OCI-LY1 (cell line): ENCODE measurements at regions not wholly inside any gene's neighbourhood (a gene's known extent, or its start where the extent isn't known, plus 50 kb on each side); places are given as distances from the start of the nearest gene placed in this dataset.
A peak's percentile ranks its signal among the peaks of the same experiment; 100 is the strongest.

Source experiments
- H2AFZ ChIP-seq: fragments of 200-600 bp; sonication (generic), shearing (Covaris generic); 2 replicates; pipeline ENCODE4 v1.6.0; 2014; ENCODE audit warnings: antibody characterized with exemption, mild to moderate bottlenecking, low read length
- H3F3A ChIP-seq: fragments of 200-600 bp; sonication (generic), shearing (Covaris generic); 2 replicates; pipeline ENCODE4 v1.6.0; 2014; ENCODE audit warnings: mild to moderate bottlenecking, antibody characterized with exemption, low read length, moderate library complexity; ENCODE audit not compliant: insufficient read depth
- H3K27ac ChIP-seq: fragments of 200-600 bp; sonication (generic); 2 replicates; pipeline ENCODE4 v1.5.1; 2014; ENCODE audit warnings: low read length, mixed run types, mild to moderate bottlenecking, low read depth; ENCODE audit not compliant: poor library complexity, severe bottlenecking
- H3K27me3 ChIP-seq: fragments of 200-600 bp; sonication (generic); 2 replicates; pipeline ENCODE4 v1.6.0; 2014; ENCODE audit warnings: antibody characterized with exemption, mild to moderate bottlenecking, low read length, moderate library complexity; ENCODE audit not compliant: insufficient read depth
- H3K36me3 ChIP-seq: fragments of 200-600 bp; sonication (generic); 2 replicates; pipeline ENCODE4 v1.6.1; 2014; ENCODE audit warnings: mild to moderate bottlenecking, antibody characterized with exemption, low read length, moderate library complexity, mixed read lengths; ENCODE audit not compliant: insufficient read depth
- H3K4me1 ChIP-seq: fragments of 200-600 bp; sonication (generic); 2 replicates; pipeline ENCODE4 v1.5.1; 2014; ENCODE audit warnings: mild to moderate bottlenecking, low read length, moderate library complexity; ENCODE audit not compliant: insufficient read depth, severe bottlenecking
- H3K4me2 ChIP-seq: fragments of 200-600 bp; sonication (generic), shearing (Covaris generic); 2 replicates; pipeline ENCODE4 v1.6.1; 2014; ENCODE audit warnings: low read length
- H3K4me3 ChIP-seq: fragments of 200-600 bp; sonication (generic); 2 replicates; pipeline ENCODE4 v1.5.1; 2014; ENCODE audit warnings: low read length, low read depth, mild to moderate bottlenecking, mixed read lengths; ENCODE audit not compliant: poor library complexity, severe bottlenecking
- H3K79me2 ChIP-seq: fragments of 200-600 bp; shearing (Covaris generic); 2 replicates; pipeline ENCODE4 v1.6.1; 2016; ENCODE audit warnings: mixed run types, low read length, mixed read lengths; ENCODE audit not compliant: insufficient read depth
- H3K9ac ChIP-seq: fragments of 200-600 bp; sonication (generic), shearing (Covaris generic); 2 replicates; pipeline ENCODE4 v1.6.1; 2014; ENCODE audit warnings: mild to moderate bottlenecking, low read length, mixed read lengths
- H3K9me2 ChIP-seq: fragments of 200-600 bp; sonication (generic), shearing (Covaris generic); 2 replicates; pipeline ENCODE4 v1.6.1; 2014; ENCODE audit warnings: low read depth, mild to moderate bottlenecking, low read length, mixed read lengths
- H3K9me3 ChIP-seq: fragments of 200-600 bp; shearing (Covaris generic); 2 replicates; pipeline ENCODE4 v1.6.1; 2014; ENCODE audit warnings: low read length, mixed read lengths
- H4K20me1 ChIP-seq: fragments of 200-600 bp; sonication (generic), shearing (Covaris generic); 2 replicates; pipeline ENCODE4 v1.6.0; 2016; ENCODE audit warnings: mild to moderate bottlenecking, low read length; ENCODE audit not compliant: insufficient read depth
- EZH2 ChIP-seq: fragments of 200-600 bp; sonication (generic), shearing (Covaris generic); IDR thresholded peaks from 2 replicates; pipeline ENCODE4 v1.8.0; 2017; ENCODE audit warnings: borderline replicate concordance, mixed run types, mild to moderate bottlenecking, antibody characterized with exemption, low read length, moderate library complexity, mixed read lengths
- TF ChIP-seq, protein P1 (sequence below): fragments of 200-600 bp; sonication (generic), shearing (Covaris generic); IDR thresholded peaks from 2 replicates; pipeline ENCODE4 v1.5.1; 2017; ENCODE audit warnings: mild to moderate bottlenecking, antibody characterized with exemption, low read length, moderate library complexity, mixed read lengths

DNA sequence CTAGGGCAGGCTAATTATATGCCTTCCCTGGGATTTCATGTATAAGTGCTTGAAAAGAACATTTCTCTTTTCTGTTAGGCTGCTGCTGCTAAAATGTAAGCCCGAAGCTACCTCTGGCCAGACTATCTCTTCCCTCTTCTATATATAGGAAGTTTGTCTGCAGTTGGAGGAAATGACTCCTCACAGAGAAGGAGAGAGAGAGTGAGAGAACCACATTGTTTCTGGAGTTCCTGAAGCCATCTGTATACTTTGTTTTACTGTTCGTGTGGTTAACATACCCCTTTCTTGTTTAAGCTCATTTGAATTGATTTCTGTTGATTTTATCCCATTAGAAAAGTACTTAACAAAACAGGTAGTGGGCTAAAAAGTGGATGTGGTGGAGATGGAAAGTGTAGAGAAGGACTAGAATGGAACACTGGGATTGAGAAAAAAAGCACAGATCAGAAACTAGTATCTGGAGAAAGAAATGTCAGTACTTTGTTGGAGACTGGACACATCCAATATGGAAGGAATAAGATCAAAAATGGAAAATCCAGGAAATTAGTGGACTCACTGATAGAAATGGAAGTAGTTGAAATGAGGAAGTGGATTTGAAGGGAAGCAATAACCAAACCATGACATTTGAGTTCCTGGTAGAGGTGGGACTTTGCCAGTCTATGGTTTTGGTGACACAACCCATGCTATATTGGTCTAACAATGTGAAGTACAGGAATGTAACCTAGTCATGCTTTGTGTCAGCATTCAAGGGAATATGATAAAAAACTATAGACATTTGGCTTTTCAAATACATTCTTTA, 112.6 kb downstream of the TMA16 start:
- Histone ChIP-seq H3K9me2 (no peaks in the 10 kb centered on the region), H3K27ac (peak overlapping the region; percentile 26), H3K9me3 (no peaks in the 10 kb centered on the region), H3K4me2 (no peak overlapping the region; the same call in 1 of the 2 replicates), H3K36me3 (no peaks in the 10 kb centered on the region), H3K9ac (no peak overlapping the region), H3K79me2 (no peaks in the 10 kb centered on the region), H3F3A (no peaks in the 10 kb centered on the region), H3K4me3 (no peak overlapping the region), H2AFZ (no peak overlapping the region), H3K27me3 (no peaks in the 10 kb centered on the region), H3K4me1 (peaks cover 84% of the 10 kb centered on the region), H4K20me1 (no peaks in the 10 kb centered on the region)
- TF ChIP-seq, protein P1, sequence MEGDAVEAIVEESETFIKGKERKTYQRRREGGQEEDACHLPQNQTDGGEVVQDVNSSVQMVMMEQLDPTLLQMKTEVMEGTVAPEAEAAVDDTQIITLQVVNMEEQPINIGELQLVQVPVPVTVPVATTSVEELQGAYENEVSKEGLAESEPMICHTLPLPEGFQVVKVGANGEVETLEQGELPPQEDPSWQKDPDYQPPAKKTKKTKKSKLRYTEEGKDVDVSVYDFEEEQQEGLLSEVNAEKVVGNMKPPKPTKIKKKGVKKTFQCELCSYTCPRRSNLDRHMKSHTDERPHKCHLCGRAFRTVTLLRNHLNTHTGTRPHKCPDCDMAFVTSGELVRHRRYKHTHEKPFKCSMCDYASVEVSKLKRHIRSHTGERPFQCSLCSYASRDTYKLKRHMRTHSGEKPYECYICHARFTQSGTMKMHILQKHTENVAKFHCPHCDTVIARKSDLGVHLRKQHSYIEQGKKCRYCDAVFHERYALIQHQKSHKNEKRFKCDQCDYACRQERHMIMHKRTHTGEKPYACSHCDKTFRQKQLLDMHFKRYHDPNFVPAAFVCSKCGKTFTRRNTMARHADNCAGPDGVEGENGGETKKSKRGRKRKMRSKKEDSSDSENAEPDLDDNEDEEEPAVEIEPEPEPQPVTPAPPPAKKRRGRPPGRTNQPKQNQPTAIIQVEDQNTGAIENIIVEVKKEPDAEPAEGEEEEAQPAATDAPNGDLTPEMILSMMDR, result no peak
- TF ChIP-seq EZH2, result no peak

- Histone ChIP-seq H3K27me3 (no peaks in the 10 kb centered on the region), H3K4me3 (no peak overlapping the region), H3K4me2 (no peak overlapping the region), H3K27ac (peak overlapping the region; percentile 12), H4K20me1 (no peaks in the 10 kb centered on the region), H3K9me3 (no peaks in the 10 kb centered on the region), H3K79me2 (no peaks in the 10 kb centered on the region), H2AFZ (no peak overlapping the region), H3K9me2 (no peaks in the 10 kb centered on the region), H3K36me3 (no peaks in the 10 kb centered on the region), H3F3A (no peaks in the 10 kb centered on the region), H3K4me1 (peaks cover 84% of the 10 kb centered on the region), H3K9ac (no peak overlapping the region)
- TF ChIP-seq EZH2, result no peak
- TF ChIP-seq, protein P1, result no peak
These were observed 114.5 kb downstream of the TMA16 start for GRCh38 chr4:163609019-163609418.

DNA sequence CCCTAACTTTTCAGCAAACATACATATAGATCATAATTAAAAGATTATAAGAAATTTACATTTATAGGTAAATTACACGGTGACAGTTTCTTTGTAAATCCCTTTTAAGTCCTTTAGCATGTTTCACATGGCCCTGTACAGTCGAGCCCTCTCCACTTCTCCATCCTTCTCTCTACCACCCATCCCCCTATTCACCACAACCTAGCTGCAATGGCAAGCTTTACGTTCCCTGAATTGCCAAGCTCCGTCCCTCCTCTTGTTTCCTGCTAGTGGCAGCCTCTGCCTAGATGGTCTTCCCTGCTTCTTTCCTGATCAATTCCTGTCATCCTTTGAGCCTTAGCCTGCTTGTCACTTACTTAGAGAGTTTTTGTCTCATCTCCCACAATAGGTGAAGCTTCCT, 116.2 kb downstream of the TMA16 start:
- H3K9me2 ChIP-seq, result no peaks in the 10 kb centered on the region
- H2AFZ ChIP-seq, result peak overlapping the region; percentile 61
- H3K4me3 ChIP-seq, result peak overlapping the region; percentile 37
- H3K4me2 ChIP-seq, result peak overlapping the region; percentile 58
- H4K20me1 ChIP-seq, result no peaks in the 10 kb centered on the region
- peaks cover 77% of the 10 kb centered on the region for H3K4me1 ChIP-seq
- H3K9me3 ChIP-seq, result no peaks in the 10 kb centered on the region
- TF ChIP-seq, protein P1, result no peak
- no peak for TF ChIP-seq EZH2
- no peaks in the 10 kb centered on the region for H3K27me3 ChIP-seq
- peak overlapping the region; percentile 89 for H3K27ac ChIP-seq
- H3K9ac ChIP-seq, result peak overlapping the region; percentile 47; the same call in 1 of the 2 replicates
- no peaks in the 10 kb centered on the region for H3K79me2 ChIP-seq
- H3K36me3 ChIP-seq, result no peaks in the 10 kb centered on the region
- H3F3A ChIP-seq, result no peaks in the 10 kb centered on the region
